H9 (cell line): ENCODE measurements at regions not wholly inside any gene's neighbourhood (a gene's known extent, or its start where the extent isn't known, plus 50 kb on each side); places are given as distances from the start of the nearest gene placed in this dataset.

Source experiments
- DNase-seq: peaks from one replicate; pipeline ENCODE4 v3.0.0-alpha.2; 2017
- H2AFZ ChIP-seq: one replicate; pipeline ENCODE4 v1.6.1; 2013; ENCODE audit warnings: mild to moderate bottlenecking, low read length, control low read depth, moderate library complexity
- H2AK5ac ChIP-seq: 2 replicates; pipeline ENCODE4 v1.6.1; 2013; ENCODE audit warnings: low read length, control low read depth, mixed read lengths; ENCODE audit not compliant: insufficient read length
- H2BK120ac ChIP-seq: one replicate; pipeline ENCODE4 v1.6.1; 2013; ENCODE audit warnings: low read depth, mild to moderate bottlenecking, low read length, control low read depth, inconsistent platforms; ENCODE audit not compliant: poor library complexity, severe bottlenecking
- H2BK12ac ChIP-seq: 2 replicates; pipeline ENCODE4 v1.6.1; 2013; ENCODE audit warnings: low read length, control low read depth, mixed read lengths, low read depth; ENCODE audit not compliant: insufficient read length
- H2BK15ac ChIP-seq: 2 replicates; pipeline ENCODE4 v1.6.1; 2013; ENCODE audit warnings: low read depth, low read length, control low read depth
- H2BK20ac ChIP-seq: one replicate; pipeline ENCODE4 v1.6.1; 2013; ENCODE audit warnings: low read depth, mild to moderate bottlenecking, low read length, control low read depth, inconsistent platforms; ENCODE audit not compliant: poor library complexity, severe bottlenecking
- H2BK5ac ChIP-seq: 2 replicates; pipeline ENCODE4 v1.6.1; 2013; ENCODE audit warnings: low read length, control low read depth, mixed read lengths; ENCODE audit not compliant: insufficient read length
- H3K14ac ChIP-seq: 2 replicates; pipeline ENCODE4 v1.6.1; 2013; ENCODE audit warnings: low read length, control low read depth; ENCODE audit not compliant: insufficient read depth
- H3K18ac ChIP-seq: 2 replicates; pipeline ENCODE4 v1.6.1; 2013; ENCODE audit warnings: low read depth, mild to moderate bottlenecking, mixed read lengths, low read length, control low read depth; ENCODE audit not compliant: insufficient read length
- H3K23ac ChIP-seq: 2 replicates; pipeline ENCODE4 v1.6.1; 2013; ENCODE audit warnings: low read length, control low read depth, mixed read lengths, low read depth; ENCODE audit not compliant: insufficient read length
- H3K23me2 ChIP-seq: 2 replicates; pipeline ENCODE4 v1.6.1; 2013; ENCODE audit warnings: low read depth, mild to moderate bottlenecking, mixed read lengths, low read length, control low read depth; ENCODE audit not compliant: insufficient read length, poor library complexity, severe bottlenecking
- H3K27ac ChIP-seq: 2 replicates; pipeline ENCODE4 v1.5.1; 2013; ENCODE audit warnings: low read length, control low read depth, mixed read lengths, low read depth; ENCODE audit not compliant: insufficient read length
- H3K27me3 ChIP-seq: 2 replicates; pipeline ENCODE4 v1.6.1; 2013; ENCODE audit warnings: low read length, control low read depth, inconsistent platforms; ENCODE audit not compliant: insufficient read depth
- H3K4ac ChIP-seq: 2 replicates; pipeline ENCODE4 v1.6.1; 2013; ENCODE audit warnings: low read depth, mild to moderate bottlenecking, control low read depth, inconsistent platforms, low read length, moderate library complexity
- H3K4me1 ChIP-seq: 2 replicates; pipeline ENCODE4 v1.6.1; 2013; ENCODE audit warnings: low read length, control low read depth, inconsistent platforms; ENCODE audit not compliant: insufficient read depth
- H3K4me2 ChIP-seq: 2 replicates; pipeline ENCODE4 v1.6.1; 2013; ENCODE audit warnings: low read length, control low read depth, mixed read lengths; ENCODE audit not compliant: insufficient read length, insufficient read depth
- H3K56ac ChIP-seq: 2 replicates; pipeline ENCODE4 v1.6.1; 2013; ENCODE audit warnings: low read depth, mild to moderate bottlenecking, mixed read lengths, low read length, control low read depth; ENCODE audit not compliant: insufficient read length
- H3K79me1 ChIP-seq: 2 replicates; pipeline ENCODE4 v1.6.1; 2013; ENCODE audit warnings: low read depth, mild to moderate bottlenecking, moderate library complexity, low read length, control low read depth, inconsistent platforms; ENCODE audit not compliant: insufficient read depth, poor library complexity, severe bottlenecking
- H3K79me2 ChIP-seq: 2 replicates; pipeline ENCODE4 v1.6.1; 2013; ENCODE audit warnings: low read length, control low read depth, inconsistent platforms; ENCODE audit not compliant: insufficient read depth
- H3K9ac ChIP-seq: 2 replicates; pipeline ENCODE4 v1.6.1; 2013; ENCODE audit warnings: low read length, control low read depth, mixed read lengths; ENCODE audit not compliant: insufficient read length; ENCODE audit errors: extremely low read depth
- H3K9me3 ChIP-seq: one replicate; pipeline ENCODE4 v1.6.1; 2013; ENCODE audit warnings: low read depth, low read length, inconsistent platforms; ENCODE audit not compliant: control insufficient read depth
- H3T11ph ChIP-seq: one replicate; pipeline ENCODE4 v1.6.1; 2013; ENCODE audit warnings: mild to moderate bottlenecking, low read length, control low read depth, inconsistent platforms
- H4K20me1 ChIP-seq: one replicate; pipeline ENCODE4 v1.6.1; 2013; ENCODE audit not compliant: control insufficient read depth, insufficient read length, insufficient read depth
- H4K5ac ChIP-seq: 2 replicates; pipeline ENCODE4 v1.6.1; 2013; ENCODE audit warnings: low read depth, mild to moderate bottlenecking, mixed read lengths, low read length, control low read depth; ENCODE audit not compliant: insufficient read length
- H4K8ac ChIP-seq: replicated peaks from 2 replicates; pipeline ENCODE4 v1.6.1; 2013; ENCODE audit warnings: low read length, control low read depth, mixed read lengths, low read depth; ENCODE audit not compliant: insufficient read length
- H4K91ac ChIP-seq: 2 replicates; pipeline ENCODE4 v1.6.1; 2013; ENCODE audit warnings: low read depth, mild to moderate bottlenecking, moderate library complexity, mixed read lengths, low read length, control low read depth; ENCODE audit not compliant: insufficient read length
- H3K27ac Mint-ChIP-seq, 3 experiments: 2 replicates in 2 of 3; 3 replicates in 1 of 3; pipeline ENCODE4 v1.8.0; 2020 to 2021; ENCODE audit warnings: mixed read lengths in 3 of 3, mild to moderate bottlenecking in 1 of 3, moderate library complexity in 1 of 3
- H3K27me3 Mint-ChIP-seq: 2 replicates; pipeline ENCODE4 v1.8.0; 2021; ENCODE audit warnings: low read depth, mild to moderate bottlenecking, moderate library complexity, mixed read lengths
- H3K36me3 Mint-ChIP-seq, 3 experiments: 2 replicates in 2 of 3; 3 replicates in 1 of 3; pipeline ENCODE4 v1.8.0; 2020 to 2021; ENCODE audit warnings: low read depth in 3 of 3, mixed read lengths in 3 of 3; ENCODE audit not compliant: insufficient read depth in 1 of 3
- H3K4me1 Mint-ChIP-seq, 2 experiments: 2 replicates each; pipeline ENCODE4 v1.8.0; 2020; ENCODE audit warnings: mixed read lengths in 2 of 2
- H3K4me3 Mint-ChIP-seq, 2 experiments: 2 replicates in 1 of 2; 3 replicates in 1 of 2; pipeline ENCODE4 v1.8.0; 2020 to 2021; ENCODE audit warnings: mild to moderate bottlenecking in 2 of 2, mixed read lengths in 2 of 2, moderate library complexity in 1 of 2
- H3K9me3 Mint-ChIP-seq, 2 experiments: 2 replicates in 1 of 2; 3 replicates in 1 of 2; pipeline ENCODE4 v1.8.0; 2020; ENCODE audit warnings: mild to moderate bottlenecking in 2 of 2, mixed read lengths in 2 of 2, moderate library complexity in 1 of 2
- WGBS: extraction: QIAGEN DNeasy Blood & Tissue Kit; methylation state at CpG from one replicate; pipeline ENCODE4 v1.1.7; 2013; ENCODE audit warnings: missing lambda C conversion rate, low lambda C conversion rate, mixed read lengths; ENCODE audit not compliant: insufficient read length; ENCODE audit errors: extremely low coverage; 5-methylcytosine and 5-hydroxymethylcytosine counted together
- TF ChIP-seq, protein P1 (sequence below): fragments of 200-600 bp; sonication (generic); conservative IDR thresholded peaks from 3 replicates; pipeline ENCODE4 v1.8.0; 2021; ENCODE audit warnings: antibody characterized with exemption, mild to moderate bottlenecking

- Histone ChIP-seq H4K91ac (no peak overlapping the region), H3K79me2 (no peaks in the 10 kb centered on the region), H3K4me2 (no peak overlapping the region), H3K4me1 (peaks cover 8% of the 10 kb centered on the region; the same call in 1 of the 2 replicates), H2BK12ac (no peak overlapping the region), H4K20me1 (no peaks in the 10 kb centered on the region), H3K79me1 (no peaks in the 10 kb centered on the region), H3K9ac (no peak overlapping the region), H4K8ac (no peak overlapping the region), H3K27ac (no peak overlapping the region), H3K9me3 (no peaks in the 10 kb centered on the region), H2BK20ac (no peak overlapping the region), H4K5ac (no peak overlapping the region), H3K14ac (no peak overlapping the region), H3K56ac (no peak overlapping the region), H2BK15ac (no peak overlapping the region), H3T11ph (no peak overlapping the region), H3K23ac (no peak overlapping the region), H2BK5ac (no peak overlapping the region), H2AFZ (no peak overlapping the region), H3K23me2 (no peaks in the 10 kb centered on the region), H2BK120ac (no peak overlapping the region), H3K4ac (no peak overlapping the region), H3K27me3 (no peaks in the 10 kb centered on the region), H2AK5ac (no peak overlapping the region), H3K18ac (no peak overlapping the region)
- Mint-ChIP-seq H3K9me3 (no peaks in the 10 kb centered on the region), H3K4me1 (peaks cover 23 to 28% of the 10 kb centered on the region in 2 experiments), H3K36me3 (no peaks in the 10 kb centered on the region; a peak in 1 of 7 replicates), H3K27ac (no peak overlapping the region), H3K4me3 (no peak overlapping the region), H3K27me3 (peaks cover 1% of the 10 kb centered on the region; the same call in 1 of the 2 replicates)
- WGBS = no CpG with 5 or more reads among the region's 3 CpGs
- no peak for DNase-seq
- TF ChIP-seq, protein P1, sequence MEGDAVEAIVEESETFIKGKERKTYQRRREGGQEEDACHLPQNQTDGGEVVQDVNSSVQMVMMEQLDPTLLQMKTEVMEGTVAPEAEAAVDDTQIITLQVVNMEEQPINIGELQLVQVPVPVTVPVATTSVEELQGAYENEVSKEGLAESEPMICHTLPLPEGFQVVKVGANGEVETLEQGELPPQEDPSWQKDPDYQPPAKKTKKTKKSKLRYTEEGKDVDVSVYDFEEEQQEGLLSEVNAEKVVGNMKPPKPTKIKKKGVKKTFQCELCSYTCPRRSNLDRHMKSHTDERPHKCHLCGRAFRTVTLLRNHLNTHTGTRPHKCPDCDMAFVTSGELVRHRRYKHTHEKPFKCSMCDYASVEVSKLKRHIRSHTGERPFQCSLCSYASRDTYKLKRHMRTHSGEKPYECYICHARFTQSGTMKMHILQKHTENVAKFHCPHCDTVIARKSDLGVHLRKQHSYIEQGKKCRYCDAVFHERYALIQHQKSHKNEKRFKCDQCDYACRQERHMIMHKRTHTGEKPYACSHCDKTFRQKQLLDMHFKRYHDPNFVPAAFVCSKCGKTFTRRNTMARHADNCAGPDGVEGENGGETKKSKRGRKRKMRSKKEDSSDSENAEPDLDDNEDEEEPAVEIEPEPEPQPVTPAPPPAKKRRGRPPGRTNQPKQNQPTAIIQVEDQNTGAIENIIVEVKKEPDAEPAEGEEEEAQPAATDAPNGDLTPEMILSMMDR = no peak
These were observed 84.8 kb upstream of the MYO3A start for GRCh38 chr10:25849268-25849667.
